Right atrium auricular region (tissue), 2 donors: ENCODE measurements at regions not wholly inside any gene's neighbourhood (a gene's known extent, or its start where the extent isn't known, plus 50 kb on each side); places are given as distances from the start of the nearest gene placed in this dataset.

Source experiments
- DNase-seq: peaks from one replicate; pipeline ENCODE4 v3.0.0-alpha.2; 2019; ENCODE audit warnings: low spot score
- H3K27ac ChIP-seq, 2 donors: fragments of 200-600 bp; sonication (generic); 1 replicate in 1 of 2; 2 replicates in 1 of 2; pipeline ENCODE4 v1.5.1; 2016 to 2019
- H3K27me3 ChIP-seq, 2 donors: fragments of 200-600 bp; sonication (generic); one replicate each; pipeline versions ENCODE4 v1.5.1 to v1.6.0; 2017 to 2019
- H3K36me3 ChIP-seq: fragments of 200-600 bp; sonication (generic); one replicate; pipeline ENCODE4 v1.5.1; 2016
- H3K4me1 ChIP-seq, 2 donors: fragments of 200-600 bp; sonication (generic); one replicate each; pipeline versions ENCODE4 v1.5.1 to v1.6.0; 2017 to 2019
- H3K4me3 ChIP-seq, 2 donors: fragments of 200-600 bp; sonication (generic); 1 replicate in 1 of 2; 2 replicates in 1 of 2; pipeline ENCODE4 v1.5.1; 2017 to 2019; ENCODE audit warnings: mild to moderate bottlenecking in 1 of 2, moderate library complexity in 1 of 2
- H3K9me3 ChIP-seq, 2 donors: fragments of 200-600 bp; sonication (generic); one replicate each; pipeline ENCODE4 v1.5.1; 2019
- TF ChIP-seq, protein P1 (sequence below), 2 donors: fragments of 200-600 bp; sonication (generic); IDR thresholded peaks; one replicate each; pipeline ENCODE4 v1.5.1; 2019; ENCODE audit warnings: antibody characterized with exemption in 2 of 2

GRCh38 chr4:125750828-125751466 lies 436.2 kb downstream of the FAT4 start:
- Histone ChIP-seq H3K27me3 (no peaks in the 10 kb centered on the region), H3K4me3 (no peak overlapping the region), H3K27ac (no peak overlapping the region), H3K9me3 (no peaks in the 10 kb centered on the region), H3K36me3 (no peaks in the 10 kb centered on the region), H3K4me1 (no peaks in the 10 kb centered on the region)
- TF ChIP-seq, protein P1, sequence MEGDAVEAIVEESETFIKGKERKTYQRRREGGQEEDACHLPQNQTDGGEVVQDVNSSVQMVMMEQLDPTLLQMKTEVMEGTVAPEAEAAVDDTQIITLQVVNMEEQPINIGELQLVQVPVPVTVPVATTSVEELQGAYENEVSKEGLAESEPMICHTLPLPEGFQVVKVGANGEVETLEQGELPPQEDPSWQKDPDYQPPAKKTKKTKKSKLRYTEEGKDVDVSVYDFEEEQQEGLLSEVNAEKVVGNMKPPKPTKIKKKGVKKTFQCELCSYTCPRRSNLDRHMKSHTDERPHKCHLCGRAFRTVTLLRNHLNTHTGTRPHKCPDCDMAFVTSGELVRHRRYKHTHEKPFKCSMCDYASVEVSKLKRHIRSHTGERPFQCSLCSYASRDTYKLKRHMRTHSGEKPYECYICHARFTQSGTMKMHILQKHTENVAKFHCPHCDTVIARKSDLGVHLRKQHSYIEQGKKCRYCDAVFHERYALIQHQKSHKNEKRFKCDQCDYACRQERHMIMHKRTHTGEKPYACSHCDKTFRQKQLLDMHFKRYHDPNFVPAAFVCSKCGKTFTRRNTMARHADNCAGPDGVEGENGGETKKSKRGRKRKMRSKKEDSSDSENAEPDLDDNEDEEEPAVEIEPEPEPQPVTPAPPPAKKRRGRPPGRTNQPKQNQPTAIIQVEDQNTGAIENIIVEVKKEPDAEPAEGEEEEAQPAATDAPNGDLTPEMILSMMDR (IDR thresholded peaks at IDR 0.05) = peak; percentile 14 to 67
- DNase-seq = no peak

- no peaks in the 10 kb centered on the region for H3K9me3 ChIP-seq
- H3K4me3 ChIP-seq = no peak overlapping the region
- H3K27ac ChIP-seq = no peak overlapping the region
- TF ChIP-seq, protein P1 (IDR thresholded peaks at IDR 0.05) = no peak
- no peaks in the 10 kb centered on the region for H3K27me3 ChIP-seq
- no peaks in the 10 kb centered on the region for H3K36me3 ChIP-seq
- no peaks in the 10 kb centered on the region for H3K4me1 ChIP-seq
- DNase-seq = no peak
Measured at GRCh38 chr4:125758438-125758837, 443.7 kb downstream of the FAT4 start.

DNA sequence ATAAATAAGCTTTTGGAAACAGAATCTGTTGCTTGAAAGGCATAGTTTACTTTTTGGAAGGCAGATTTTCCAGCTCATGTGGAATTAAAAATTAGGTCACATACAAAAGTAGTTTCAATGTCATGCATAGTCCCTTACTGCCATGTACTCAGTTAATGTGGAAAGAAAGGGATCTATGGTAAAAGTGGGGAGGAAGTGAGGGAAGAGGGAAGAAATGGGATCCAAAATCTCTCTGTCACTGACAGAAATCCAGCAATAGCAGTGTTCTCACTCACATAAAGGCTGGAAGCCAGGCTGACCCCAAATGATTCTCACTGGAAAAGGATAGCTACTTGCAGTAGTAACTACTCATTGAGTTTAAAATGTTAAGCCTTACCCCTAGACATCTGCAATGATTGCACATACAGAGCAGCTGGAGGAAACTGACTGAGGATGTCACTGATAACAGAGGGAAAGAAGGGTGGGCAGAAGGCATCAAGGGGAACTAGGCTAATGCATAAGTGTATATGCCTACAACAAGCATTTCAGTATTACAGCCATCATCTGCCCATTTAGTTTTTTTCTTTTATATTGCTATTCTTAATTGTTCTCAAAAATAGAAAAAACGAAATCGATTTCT lies 445.6 kb downstream of the FAT4 start:
- Histone ChIP-seq H3K9me3 (no peaks in the 10 kb centered on the region), H3K4me3 (no peak overlapping the region), H3K4me1 (no peaks in the 10 kb centered on the region), H3K27me3 (no peaks in the 10 kb centered on the region), H3K27ac (no peak overlapping the region), H3K36me3 (no peaks in the 10 kb centered on the region)
- TF ChIP-seq, protein P1 (IDR thresholded peaks at IDR 0.05) = no peak
- no peak for DNase-seq

DNA sequence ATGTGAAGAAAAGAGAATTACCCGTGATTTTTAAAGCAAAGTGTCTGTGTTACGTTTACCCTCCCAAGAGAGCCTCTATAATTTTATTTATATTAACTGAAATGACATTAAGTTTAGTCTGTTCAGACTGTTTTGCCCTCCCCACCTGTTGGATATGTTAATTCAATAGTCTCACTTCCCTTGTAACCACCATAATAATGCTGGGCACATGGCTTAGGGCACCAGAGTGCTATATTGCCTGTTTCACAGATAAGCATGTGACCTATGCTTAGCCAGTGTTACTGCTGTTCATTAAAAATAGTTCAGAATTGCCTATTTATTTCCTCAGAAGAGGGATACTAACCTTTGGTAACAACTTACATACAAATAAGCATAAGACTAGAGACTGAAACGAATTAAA lies 446.2 kb downstream of the FAT4 start:
- Histone ChIP-seq H3K4me1 (no peaks in the 10 kb centered on the region), H3K4me3 (no peak overlapping the region), H3K27ac (no peak overlapping the region)

DNA sequence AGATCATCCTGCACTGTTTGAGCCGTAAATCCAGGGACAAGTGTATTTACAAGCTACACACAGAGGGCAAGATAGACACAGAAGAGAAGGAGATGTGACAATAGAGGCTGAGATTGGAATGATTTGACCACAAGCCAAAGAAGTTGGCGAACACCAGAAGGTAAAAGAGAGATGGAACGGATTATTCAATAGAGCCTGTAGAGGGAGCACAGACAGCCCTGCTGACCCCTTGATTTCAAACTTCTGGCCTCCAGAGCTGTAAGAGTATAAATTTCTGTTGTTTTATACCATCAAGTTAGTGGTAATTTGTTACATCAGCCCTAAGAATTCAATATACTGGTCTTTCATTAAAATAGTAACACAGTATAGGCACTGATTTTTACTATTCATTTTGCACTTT lies 447.8 kb downstream of the FAT4 start:
- no peaks in the 10 kb centered on the region for H3K36me3 ChIP-seq
- H3K4me1 ChIP-seq = no peaks in the 10 kb centered on the region
- DNase-seq = no peak
- TF ChIP-seq, protein P1 (IDR thresholded peaks at IDR 0.05) = peak in 1 of 2 donors; percentile 18
- H3K27ac ChIP-seq = no peak overlapping the region
- H3K27me3 ChIP-seq = no peaks in the 10 kb centered on the region
- H3K9me3 ChIP-seq = no peaks in the 10 kb centered on the region
- no peak overlapping the region for H3K4me3 ChIP-seq

More for the DNA sequence above, 446.2 kb downstream of the FAT4 start:
- no peak for DNase-seq
- TF ChIP-seq, protein P1 (IDR thresholded peaks at IDR 0.05) = no peak
- no peaks in the 10 kb centered on the region for H3K9me3 ChIP-seq
- no peaks in the 10 kb centered on the region for H3K36me3 ChIP-seq
- H3K27me3 ChIP-seq = no peaks in the 10 kb centered on the region

DNA sequence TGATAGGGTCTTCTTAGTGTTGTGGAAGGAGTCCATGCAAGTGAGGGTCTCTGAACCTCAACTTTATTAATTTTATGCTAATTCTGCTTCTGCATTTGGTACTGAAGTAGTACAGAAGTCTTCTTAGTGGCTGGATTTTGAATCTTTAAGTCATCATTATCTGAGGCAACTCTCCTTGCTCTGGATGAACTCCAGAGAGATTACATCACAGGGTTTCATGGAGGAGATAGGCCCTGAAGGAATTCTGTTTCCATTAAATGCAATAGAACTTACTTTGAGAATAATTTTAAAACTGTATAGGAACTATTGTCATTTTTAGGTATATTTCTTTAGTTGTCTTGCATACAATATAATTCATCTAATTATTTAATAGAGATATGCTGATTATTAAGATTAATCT lies 451.2 kb downstream of the FAT4 start:
- Histone ChIP-seq H3K4me1 (no peaks in the 10 kb centered on the region), H3K36me3 (no peaks in the 10 kb centered on the region), H3K27ac (no peak overlapping the region), H3K27me3 (no peaks in the 10 kb centered on the region), H3K9me3 (no peaks in the 10 kb centered on the region), H3K4me3 (no peak overlapping the region)
- no peak for DNase-seq
- TF ChIP-seq, protein P1 (IDR thresholded peaks at IDR 0.05) = no peak
